BE2C (cell line): ENCODE measurements at regions not wholly inside any gene's neighbourhood (a gene's known extent, or its start where the extent isn't known, plus 50 kb on each side); places are given as distances from the start of the nearest gene placed in this dataset.

ENCODE experiments used
- DNase-seq: peaks from one replicate; pipeline ENCODE4 v3.0.0-alpha.2; 2020
- H3K27me3 ChIP-seq: fragments of 250-450 bp; sonication (Bioruptor Pico); 2 replicates; pipeline ENCODE4 v1.5.1; 2020; ENCODE audit warnings: mild to moderate bottlenecking
- H3K36me3 ChIP-seq: fragments of 250-450 bp; sonication (Bioruptor Pico); 2 replicates; pipeline ENCODE4 v1.5.1; 2020; ENCODE audit warnings: mild to moderate bottlenecking
- H3K4me1 ChIP-seq: fragments of 250-450 bp; sonication (Bioruptor Pico); 2 replicates; pipeline ENCODE4 v1.5.1; 2020
- H3K4me3 ChIP-seq: 2 replicates; pipeline ENCODE4 v1.5.1; 2011; ENCODE audit warnings: low read depth, low read length
- H3K9me3 ChIP-seq: fragments of 250-450 bp; sonication (Bioruptor Pico); 2 replicates; pipeline ENCODE4 v1.5.1; 2020
- CTCF ChIP-seq: IDR thresholded peaks from 2 replicates; pipeline ENCODE4 v1.5.1; 2012; ENCODE audit warnings: mild to moderate bottlenecking, low read depth, low read length

GRCh38 chr4:59973492-59973891, 1226.6 kb upstream of the ADGRL3 start:
- no peaks in the 10 kb centered on the region for H3K9me3 ChIP-seq
- DNase-seq = no peak
- TF ChIP-seq CTCF = no peak
- no peaks in the 10 kb centered on the region for H3K27me3 ChIP-seq
- H3K36me3 ChIP-seq = no peaks in the 10 kb centered on the region
- H3K4me3 ChIP-seq = no peak overlapping the region
- no peaks in the 10 kb centered on the region for H3K4me1 ChIP-seq

GRCh38 chr4:59979061-59979460, 1221.1 kb upstream of the ADGRL3 start:
- TF ChIP-seq CTCF = no peak
- Histone ChIP-seq H3K27me3 (no peaks in the 10 kb centered on the region), H3K36me3 (no peaks in the 10 kb centered on the region), H3K4me1 (no peaks in the 10 kb centered on the region), H3K4me3 (no peak overlapping the region), H3K9me3 (no peaks in the 10 kb centered on the region)
- DNase-seq = no peak

- no peaks in the 10 kb centered on the region for H3K9me3 ChIP-seq
- no peaks in the 10 kb centered on the region for H3K36me3 ChIP-seq
- H3K27me3 ChIP-seq = no peaks in the 10 kb centered on the region
- no peak for DNase-seq
- no peak overlapping the region for H3K4me3 ChIP-seq
- no peaks in the 10 kb centered on the region for H3K4me1 ChIP-seq
- TF ChIP-seq CTCF = no peak
These were observed 1216.3 kb upstream of the ADGRL3 start for GRCh38 chr4:59983852-59984251.

- Histone ChIP-seq H3K9me3 (no peaks in the 10 kb centered on the region), H3K4me1 (no peaks in the 10 kb centered on the region), H3K4me3 (no peak overlapping the region), H3K36me3 (no peaks in the 10 kb centered on the region), H3K27me3 (no peaks in the 10 kb centered on the region)
- no peak for DNase-seq
- no peak for TF ChIP-seq CTCF
These were observed 1212.8 kb upstream of the ADGRL3 start for GRCh38 chr4:59987289-59987688.

- H3K9me3 ChIP-seq = no peaks in the 10 kb centered on the region; the same call in 1 of the 2 replicates
- H3K4me3 ChIP-seq = no peak overlapping the region
- DNase-seq = no peak
- no peaks in the 10 kb centered on the region for H3K36me3 ChIP-seq
- H3K27me3 ChIP-seq = no peaks in the 10 kb centered on the region
- TF ChIP-seq CTCF = no peak
- H3K4me1 ChIP-seq = no peaks in the 10 kb centered on the region
These were observed 1206.0 kb upstream of the ADGRL3 start for GRCh38 chr4:59994118-59994517.

- Histone ChIP-seq H3K4me3 (no peak overlapping the region), H3K27me3 (no peaks in the 10 kb centered on the region), H3K36me3 (no peaks in the 10 kb centered on the region), H3K4me1 (no peaks in the 10 kb centered on the region), H3K9me3 (no peaks in the 10 kb centered on the region)
- no peak for TF ChIP-seq CTCF
- no peak for DNase-seq
These were observed 1197.4 kb upstream of the ADGRL3 start for GRCh38 chr4:60002603-60003337.
